Hepatocyte (in vitro differentiated cells): ENCODE measurements at regions not wholly inside any gene's neighbourhood (a gene's known extent, or its start where the extent isn't known, plus 50 kb on each side); places are given as distances from the start of the nearest gene placed in this dataset.

Experiments
- EZH2 ChIP-seq: fragments of 200-600 bp; sonication (generic); IDR thresholded peaks from 2 replicates; pipeline ENCODE4 v1.6.1; 2016; ENCODE audit warnings: antibody characterized with exemption, mild to moderate bottlenecking, borderline replicate concordance
- TF ChIP-seq, protein P1 (sequence below): fragments of 200-600 bp; sonication (generic); IDR thresholded peaks from 2 replicates; pipeline ENCODE4 v1.5.1; 2016; ENCODE audit warnings: antibody characterized with exemption, mild to moderate bottlenecking; ENCODE audit not compliant: poor library complexity

DNA sequence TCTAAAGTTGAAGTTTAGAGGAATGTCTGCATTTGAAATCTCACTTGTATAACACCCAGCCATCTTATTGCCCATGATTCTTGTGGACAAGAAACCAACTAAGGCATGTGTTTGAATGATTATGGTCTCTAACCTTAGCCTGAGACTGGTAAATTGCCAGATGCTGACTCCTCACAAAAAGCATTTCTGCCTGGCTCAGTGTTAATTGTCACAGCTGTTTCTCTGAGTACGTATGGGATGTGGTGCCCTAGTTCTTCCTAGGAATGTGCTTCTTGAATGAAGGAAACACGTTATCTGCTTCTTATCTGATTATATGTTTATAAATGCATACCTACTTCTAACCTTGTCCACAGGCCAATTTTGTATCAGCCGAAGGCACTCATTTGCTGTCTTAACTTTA, 63.1 kb upstream of the NDP start:
- TF ChIP-seq, protein P1, sequence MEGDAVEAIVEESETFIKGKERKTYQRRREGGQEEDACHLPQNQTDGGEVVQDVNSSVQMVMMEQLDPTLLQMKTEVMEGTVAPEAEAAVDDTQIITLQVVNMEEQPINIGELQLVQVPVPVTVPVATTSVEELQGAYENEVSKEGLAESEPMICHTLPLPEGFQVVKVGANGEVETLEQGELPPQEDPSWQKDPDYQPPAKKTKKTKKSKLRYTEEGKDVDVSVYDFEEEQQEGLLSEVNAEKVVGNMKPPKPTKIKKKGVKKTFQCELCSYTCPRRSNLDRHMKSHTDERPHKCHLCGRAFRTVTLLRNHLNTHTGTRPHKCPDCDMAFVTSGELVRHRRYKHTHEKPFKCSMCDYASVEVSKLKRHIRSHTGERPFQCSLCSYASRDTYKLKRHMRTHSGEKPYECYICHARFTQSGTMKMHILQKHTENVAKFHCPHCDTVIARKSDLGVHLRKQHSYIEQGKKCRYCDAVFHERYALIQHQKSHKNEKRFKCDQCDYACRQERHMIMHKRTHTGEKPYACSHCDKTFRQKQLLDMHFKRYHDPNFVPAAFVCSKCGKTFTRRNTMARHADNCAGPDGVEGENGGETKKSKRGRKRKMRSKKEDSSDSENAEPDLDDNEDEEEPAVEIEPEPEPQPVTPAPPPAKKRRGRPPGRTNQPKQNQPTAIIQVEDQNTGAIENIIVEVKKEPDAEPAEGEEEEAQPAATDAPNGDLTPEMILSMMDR = no peak
- no peak for TF ChIP-seq EZH2
